ENCODE measurements at regions not wholly inside any gene's neighbourhood (a gene's known extent, or its start where the extent isn't known, plus 50 kb on each side); places are given as distances from the start of the nearest gene placed in this dataset.

- no peak for DNase-seq (ENCODE audit: low spot score)
These were observed 943.0 kb upstream of the PCDH9 start for GRCh38 chr13:68173111-68173510.

- DNase-seq (ENCODE audit: low spot score), result no peak
These were observed 940.8 kb upstream of the PCDH9 start for GRCh38 chr13:68170961-68171360.

GRCh38 chr13:68168448-68168847, 938.3 kb upstream of the PCDH9 start:
- DNase-seq (ENCODE audit: low spot score), result no peak

GRCh38 chr13:68160466-68160865, 930.3 kb upstream of the PCDH9 start:
- no peak for DNase-seq (ENCODE audit: low spot score)

GRCh38 chr13:68152414-68152813, 922.3 kb upstream of the PCDH9 start:
- no peak for DNase-seq (ENCODE audit: low spot score)

GRCh38 chr13:68145852-68146251, 915.7 kb upstream of the PCDH9 start:
- DNase-seq (ENCODE audit: low spot score), result no peak

GRCh38 chr13:68128297-68128915, 898.3 kb upstream of the PCDH9 start:
- no peak for DNase-seq (ENCODE audit: low spot score)

- DNase-seq (ENCODE audit: low spot score), result no peak
These were observed 894.9 kb upstream of the PCDH9 start for GRCh38 chr13:68125087-68125480.

GRCh38 chr13:68124437-68125086, 894.4 kb upstream of the PCDH9 start:
- no peak for DNase-seq (ENCODE audit: low spot score)

GRCh38 chr13:68110178-68110768, 880.1 kb upstream of the PCDH9 start:
- no peak for DNase-seq (ENCODE audit: low spot score)

GRCh38 chr13:68107667-68108066, 877.5 kb upstream of the PCDH9 start:
- DNase-seq (ENCODE audit: low spot score), result no peak

- DNase-seq (ENCODE audit: low spot score), result peak; percentile 19
These were observed 869.5 kb upstream of the PCDH9 start for GRCh38 chr13:68099631-68100030.

- DNase-seq (ENCODE audit: low spot score), result no peak
These were observed 850.9 kb upstream of the PCDH9 start for GRCh38 chr13:68081061-68081460.

- no peak for DNase-seq (ENCODE audit: low spot score)
These were observed 848.7 kb upstream of the PCDH9 start for GRCh38 chr13:68078874-68079273.

- no peak for DNase-seq (ENCODE audit: low spot score)
These were observed 848.3 kb upstream of the PCDH9 start for GRCh38 chr13:68078469-68078868.

- DNase-seq (ENCODE audit: low spot score), result no peak
These were observed 845.9 kb upstream of the PCDH9 start for GRCh38 chr13:68076046-68076445.

- no peak for DNase-seq (ENCODE audit: low spot score)
These were observed 836.9 kb upstream of the PCDH9 start for GRCh38 chr13:68066879-68067513.

GRCh38 chr13:68064001-68064770, 834.0 kb upstream of the PCDH9 start:
- no peak for DNase-seq (ENCODE audit: low spot score)

- DNase-seq (ENCODE audit: low spot score), result no peak
These were observed 833.0 kb upstream of the PCDH9 start for GRCh38 chr13:68063181-68063580.

- no peak for DNase-seq (ENCODE audit: low spot score)
These were observed 827.7 kb upstream of the PCDH9 start for GRCh38 chr13:68057836-68058235.

- DNase-seq (ENCODE audit: low spot score), result no peak
These were observed 826.9 kb upstream of the PCDH9 start for GRCh38 chr13:68056816-68057710.
